ENCODE measurements at regions not wholly inside any gene's neighbourhood (a gene's known extent, or its start where the extent isn't known, plus 50 kb on each side); places are given as distances from the start of the nearest gene placed in this dataset.
A peak's percentile ranks its signal among the peaks of the same experiment; 100 is the strongest.

DNA sequence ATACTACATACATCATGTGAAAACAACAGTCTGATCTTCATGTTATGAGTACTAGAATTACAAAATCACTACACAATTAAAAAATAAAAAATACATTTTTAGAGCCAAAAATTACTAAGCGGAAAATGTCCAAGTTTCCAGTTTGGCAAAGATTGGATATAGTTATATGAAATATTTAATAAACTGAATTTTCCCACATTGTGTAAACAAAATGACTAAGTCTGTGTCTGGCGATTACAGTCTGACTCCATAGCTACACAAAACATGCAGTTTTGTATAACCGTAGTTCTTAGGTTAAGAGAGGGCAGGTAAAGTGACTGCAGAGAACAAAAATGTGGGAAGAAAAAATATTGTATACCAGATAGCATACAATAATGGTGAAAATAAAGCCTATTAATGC is 59.2 kb upstream of the TMEM47 start:
- Histone ChIP-seq H3K27me3 (replicated peaks) (no peaks in the 10 kb centered on the region), H3K36me3 (replicated peaks) (no peaks in the 10 kb centered on the region), H3K27ac (no peak overlapping the region), H3K4me3 (ENCODE audit: low read depth, low read length) (no peak overlapping the region)
- TF ChIP-seq, protein P1, sequence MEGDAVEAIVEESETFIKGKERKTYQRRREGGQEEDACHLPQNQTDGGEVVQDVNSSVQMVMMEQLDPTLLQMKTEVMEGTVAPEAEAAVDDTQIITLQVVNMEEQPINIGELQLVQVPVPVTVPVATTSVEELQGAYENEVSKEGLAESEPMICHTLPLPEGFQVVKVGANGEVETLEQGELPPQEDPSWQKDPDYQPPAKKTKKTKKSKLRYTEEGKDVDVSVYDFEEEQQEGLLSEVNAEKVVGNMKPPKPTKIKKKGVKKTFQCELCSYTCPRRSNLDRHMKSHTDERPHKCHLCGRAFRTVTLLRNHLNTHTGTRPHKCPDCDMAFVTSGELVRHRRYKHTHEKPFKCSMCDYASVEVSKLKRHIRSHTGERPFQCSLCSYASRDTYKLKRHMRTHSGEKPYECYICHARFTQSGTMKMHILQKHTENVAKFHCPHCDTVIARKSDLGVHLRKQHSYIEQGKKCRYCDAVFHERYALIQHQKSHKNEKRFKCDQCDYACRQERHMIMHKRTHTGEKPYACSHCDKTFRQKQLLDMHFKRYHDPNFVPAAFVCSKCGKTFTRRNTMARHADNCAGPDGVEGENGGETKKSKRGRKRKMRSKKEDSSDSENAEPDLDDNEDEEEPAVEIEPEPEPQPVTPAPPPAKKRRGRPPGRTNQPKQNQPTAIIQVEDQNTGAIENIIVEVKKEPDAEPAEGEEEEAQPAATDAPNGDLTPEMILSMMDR (IDR thresholded peaks at IDR 0.05; ENCODE audit: low read depth, low read length, missing control alignments), result no peak
- in situ Hi-C loops (cut with HindIII; ENCODE audit: low pct_ligation_motif_present, low sequenced_read_pairs), result no loop called here
- peak; percentile 19 for DNase-seq

- DNase-seq, result peak; percentile 17
- no peak overlapping the region for H3K4me3 ChIP-seq (ENCODE audit: low read depth, low read length)
- TF ChIP-seq, protein P1 (IDR thresholded peaks at IDR 0.05; ENCODE audit: low read depth, low read length, missing control alignments), result no peak
- H3K36me3 ChIP-seq (replicated peaks), result no peaks in the 10 kb centered on the region
- no peak overlapping the region for H3K27ac ChIP-seq
- no peaks in the 10 kb centered on the region for H3K27me3 ChIP-seq (replicated peaks)
- in situ Hi-C loops (cut with HindIII; ENCODE audit: low pct_ligation_motif_present, low sequenced_read_pairs), result no loop called here
Measured at GRCh38 chrX:34734383-34734782, 77.3 kb upstream of the TMEM47 start.

DNA sequence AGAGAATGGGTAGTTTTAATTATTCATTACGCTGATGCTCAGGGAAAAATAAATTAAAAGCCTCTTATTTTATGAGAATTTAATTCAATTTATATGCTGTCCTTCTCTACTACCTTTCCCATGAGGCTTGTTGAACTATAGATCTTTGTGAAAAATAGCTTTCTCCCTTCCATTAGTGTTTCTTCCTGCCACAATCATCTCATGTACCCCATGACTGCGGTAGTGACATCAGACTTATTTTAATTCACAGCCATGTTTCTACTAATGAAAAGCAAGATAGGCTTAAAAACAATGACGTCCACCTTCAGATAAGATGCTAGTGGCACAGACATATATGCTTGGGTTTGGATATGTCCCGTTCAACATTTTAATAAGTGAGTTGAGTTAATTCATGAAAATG is 87.4 kb upstream of the TMEM47 start:
- Histone ChIP-seq H3K4me3 (ENCODE audit: low read depth, low read length) (no peak overlapping the region), H3K27me3 (replicated peaks) (no peaks in the 10 kb centered on the region), H3K36me3 (replicated peaks) (no peaks in the 10 kb centered on the region), H3K27ac (no peak overlapping the region)
- TF ChIP-seq, protein P1 (IDR thresholded peaks at IDR 0.05; ENCODE audit: low read depth, low read length, missing control alignments), result no peak
- in situ Hi-C loops (cut with HindIII; ENCODE audit: low pct_ligation_motif_present, low sequenced_read_pairs), result no loop called here
- DNase-seq, result no peak

DNA sequence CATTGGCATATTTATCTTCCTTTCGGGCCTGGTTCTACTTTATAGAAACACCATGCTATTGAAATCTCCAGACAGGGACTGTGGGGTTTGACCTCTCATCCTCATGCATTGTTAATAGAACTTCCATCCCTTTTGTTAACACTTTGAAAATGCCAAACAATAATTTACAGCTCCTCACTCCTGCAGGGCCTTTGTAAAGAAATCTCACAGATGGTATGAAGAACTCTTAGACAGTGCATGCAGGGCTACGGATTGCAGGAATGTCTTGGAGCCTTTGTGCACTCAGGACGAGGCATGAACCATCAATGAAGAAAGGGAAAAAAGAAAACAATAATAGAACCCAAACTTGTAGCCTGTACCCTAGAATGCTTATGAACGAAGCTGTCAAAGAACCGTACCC is 92.8 kb upstream of the TMEM47 start:
- no peak overlapping the region for H3K4me3 ChIP-seq (ENCODE audit: low read depth, low read length)
- TF ChIP-seq, protein P1 (IDR thresholded peaks at IDR 0.05; ENCODE audit: low read depth, low read length, missing control alignments), result no peak
- H3K36me3 ChIP-seq (replicated peaks), result no peaks in the 10 kb centered on the region
- H3K27ac ChIP-seq, result no peak overlapping the region
- no peaks in the 10 kb centered on the region for H3K27me3 ChIP-seq (replicated peaks)
- no peak for DNase-seq
- in situ Hi-C loops (cut with HindIII; ENCODE audit: low pct_ligation_motif_present, low sequenced_read_pairs), result no loop called here

DNA sequence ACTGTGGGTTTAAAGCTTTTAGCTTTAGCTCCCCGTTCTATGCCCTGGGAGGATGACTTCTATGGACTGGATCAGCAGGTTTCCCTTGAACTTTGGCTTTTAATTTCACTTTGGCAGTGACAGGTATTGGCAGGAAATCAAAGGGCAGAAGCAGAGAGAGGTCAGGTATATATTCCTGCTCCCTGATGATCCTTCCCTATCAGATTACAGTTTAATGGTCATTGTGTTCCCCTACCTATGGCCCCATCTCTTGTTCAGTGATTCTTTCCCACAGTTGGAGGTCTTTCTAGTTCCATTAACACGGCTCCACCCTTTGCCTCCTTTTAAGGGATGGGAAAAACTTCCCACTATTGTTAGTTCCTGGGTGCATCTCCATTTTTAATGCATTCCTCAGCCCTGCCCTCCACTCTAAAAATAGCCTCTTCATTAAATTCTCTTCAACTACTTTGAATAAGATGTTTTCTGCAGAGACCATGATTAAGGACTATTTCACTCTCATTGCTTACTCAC is 107.8 kb upstream of the TMEM47 start:
- in situ Hi-C loops (cut with HindIII; ENCODE audit: low pct_ligation_motif_present, low sequenced_read_pairs), result no loop called here

DNA sequence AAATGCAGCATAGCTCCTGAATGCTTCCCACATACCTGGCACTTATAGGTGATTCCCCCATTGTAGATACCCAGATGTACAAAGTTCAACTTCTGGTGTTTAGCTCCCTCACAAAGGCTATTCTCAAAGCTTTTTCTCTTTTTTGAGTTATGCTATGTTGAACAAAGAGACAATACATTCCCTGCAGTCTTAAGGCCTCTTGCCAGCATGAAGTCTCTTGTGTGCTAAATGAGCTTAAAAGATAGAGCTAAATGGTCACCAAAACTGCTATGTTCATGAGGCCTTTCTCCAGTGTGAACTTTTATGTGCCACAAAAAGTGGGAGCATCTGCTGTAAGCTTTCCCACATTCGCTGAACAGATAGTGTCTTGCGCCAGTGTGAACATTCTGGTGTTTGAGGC is 111.2 kb upstream of the TMEM47 start:
- H3K4me3 ChIP-seq (ENCODE audit: low read depth, low read length), result no peak overlapping the region
- DNase-seq, result no peak
- in situ Hi-C loops (cut with HindIII; ENCODE audit: low pct_ligation_motif_present, low sequenced_read_pairs), result no loop called here
- no peaks in the 10 kb centered on the region for H3K27me3 ChIP-seq (replicated peaks)
- H3K27ac ChIP-seq, result no peak overlapping the region
- TF ChIP-seq, protein P1 (IDR thresholded peaks at IDR 0.05; ENCODE audit: low read depth, low read length, missing control alignments), result no peak
- H3K36me3 ChIP-seq (replicated peaks), result no peaks in the 10 kb centered on the region

More for the DNA sequence above, 107.8 kb upstream of the TMEM47 start:
- Histone ChIP-seq H3K4me3 (ENCODE audit: low read depth, low read length) (no peak overlapping the region), H3K27me3 (replicated peaks) (no peaks in the 10 kb centered on the region), H3K27ac (no peak overlapping the region), H3K36me3 (replicated peaks) (no peaks in the 10 kb centered on the region)
- DNase-seq, result no peak
- TF ChIP-seq, protein P1 (IDR thresholded peaks at IDR 0.05; ENCODE audit: low read depth, low read length, missing control alignments), result no peak

Measured in brain microvascular endothelial cell (primary cell).